ENCODE measurements at regions not wholly inside any gene's neighbourhood (a gene's known extent, or its start where the extent isn't known, plus 50 kb on each side); places are given as distances from the start of the nearest gene placed in this dataset.

DNA sequence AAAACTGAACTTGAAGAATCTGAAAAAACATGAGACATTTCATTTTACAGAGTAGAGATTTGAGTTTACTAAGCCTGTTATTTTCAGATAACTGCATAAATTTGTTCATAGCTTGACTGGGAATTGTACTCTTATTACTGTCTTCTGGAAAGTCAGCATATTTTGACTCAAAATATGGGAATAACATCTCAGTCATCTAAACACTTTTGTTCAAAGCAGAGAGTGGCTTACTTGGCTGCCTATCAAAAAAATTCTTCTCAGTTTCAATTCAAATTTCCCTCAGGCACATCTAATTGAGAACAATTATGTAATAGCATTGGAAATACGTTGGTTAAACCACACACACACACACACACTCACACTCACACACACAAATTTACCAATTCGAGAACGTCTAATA lies 384.6 kb downstream of the ARL4A start:
- H3K36me3 ChIP-seq (replicated peaks in 1 of 2): no peaks in the 10 kb centered on the region

GRCh38 chr7:13077466-13077865 lies 390.0 kb downstream of the ARL4A start:
- WGBS, 4 donors: 68 to 83% (median 80%) methylated on average over 3 of the region's 3 CpGs

More for the DNA sequence above, 384.6 kb downstream of the ARL4A start:
- no peaks in the 10 kb centered on the region for H3K27me3 ChIP-seq
- intact Hi-C loops (cut with DNase I): no loop called here
- no peak overlapping the region for H3K4me3 ChIP-seq
- 42 to 58% (median 52%) methylated on average over 3 of the region's 3 CpGs for WGBS, 4 donors
- H3K9me3 ChIP-seq (replicated peaks in 1 of 3): no peaks in the 10 kb centered on the region
- H3K4me1 ChIP-seq (replicated peaks in 1 of 2): no peaks in the 10 kb centered on the region
- H3K27ac ChIP-seq: no peak overlapping the region
- no peak for DNase-seq
- no peak for TF ChIP-seq POLR2A (IDR thresholded peaks at IDR 0.05)
- TF ChIP-seq CTCF (IDR thresholded peaks at IDR 0.05): no peak

DNA sequence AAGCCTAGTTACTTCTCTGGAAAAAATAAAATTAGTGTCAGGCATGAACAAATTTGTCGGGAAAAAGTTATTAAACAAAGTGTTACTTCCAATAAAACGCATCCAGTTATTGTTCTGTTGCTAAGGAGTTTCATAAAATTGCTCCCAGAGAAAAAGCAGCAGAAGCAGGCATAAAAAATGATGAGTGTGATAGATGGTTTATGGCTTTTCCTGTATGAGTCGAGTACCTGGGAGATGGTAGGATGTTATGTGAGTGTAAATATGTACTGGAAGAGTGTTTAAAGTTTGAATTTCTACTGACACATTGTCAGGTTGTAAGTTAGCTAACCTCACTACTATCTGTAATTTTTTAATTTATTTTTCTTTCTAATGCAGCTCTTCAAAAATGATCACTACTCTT lies 390.7 kb downstream of the ARL4A start:
- intact Hi-C loops (cut with DNase I): no loop called here
- DNase-seq: no peak
- 45 to 63% (median 50%) methylated on average over 3 of the region's 3 CpGs for WGBS, 4 donors
- H3K27ac ChIP-seq: no peak overlapping the region
- no peaks in the 10 kb centered on the region for H3K9me3 ChIP-seq (replicated peaks in 1 of 3)
- H3K27me3 ChIP-seq: no peaks in the 10 kb centered on the region
- no peaks in the 10 kb centered on the region for H3K36me3 ChIP-seq (replicated peaks in 1 of 2)
- no peak overlapping the region for H3K4me3 ChIP-seq
- no peak for TF ChIP-seq CTCF (IDR thresholded peaks at IDR 0.05)
- TF ChIP-seq POLR2A (IDR thresholded peaks at IDR 0.05): no peak
- no peaks in the 10 kb centered on the region for H3K4me1 ChIP-seq (replicated peaks in 1 of 2)

More at GRCh38 chr7:13077466-13077865, 390.0 kb downstream of the ARL4A start:
- Histone ChIP-seq H3K27me3 (no peaks in the 10 kb centered on the region), H3K9me3 (replicated peaks in 1 of 3) (no peaks in the 10 kb centered on the region), H3K4me3 (no peak overlapping the region), H3K4me1 (replicated peaks in 1 of 2) (no peaks in the 10 kb centered on the region), H3K36me3 (replicated peaks in 1 of 2) (no peaks in the 10 kb centered on the region), H3K27ac (no peak overlapping the region)
- DNase-seq: no peak
- intact Hi-C loops (cut with DNase I): no loop called here
- TF ChIP-seq CTCF (IDR thresholded peaks at IDR 0.05): no peak
- TF ChIP-seq POLR2A (IDR thresholded peaks at IDR 0.05): no peak

DNA sequence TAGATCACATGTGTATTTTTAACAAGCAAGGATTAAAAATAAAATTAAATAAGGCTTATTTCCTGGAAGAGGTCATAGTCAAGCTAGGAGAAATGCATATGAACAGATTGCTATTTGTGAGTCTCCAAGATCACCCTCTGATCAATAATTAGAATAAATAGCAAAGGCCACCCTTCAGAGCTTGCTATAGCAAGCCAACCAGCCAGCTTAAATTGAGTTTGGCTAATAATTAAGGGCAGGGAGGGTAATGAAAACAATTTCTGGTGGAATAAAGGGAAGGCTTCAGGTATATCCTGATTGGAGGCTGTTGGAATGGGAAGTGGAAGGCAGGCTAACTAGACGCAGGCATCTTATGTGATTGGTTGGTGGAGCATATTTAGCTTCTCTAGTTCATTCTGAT lies 403.5 kb downstream of the ARL4A start:
- no peaks in the 10 kb centered on the region for H3K27me3 ChIP-seq
- DNase-seq: no peak
- intact Hi-C loops (cut with DNase I): no loop called here
- H3K4me1 ChIP-seq (replicated peaks in 1 of 2): no peaks in the 10 kb centered on the region
- H3K36me3 ChIP-seq (replicated peaks in 1 of 2): no peaks in the 10 kb centered on the region
- whole genome bisulfite sequencing, 4 donors: 66 to 78% (median 70%) methylated on average over 1 of the region's 1 CpG
- no peak for TF ChIP-seq POLR2A (IDR thresholded peaks at IDR 0.05)
- no peak for TF ChIP-seq CTCF (IDR thresholded peaks at IDR 0.05)
- H3K9me3 ChIP-seq (replicated peaks in 1 of 3): no peaks in the 10 kb centered on the region
- H3K27ac ChIP-seq: no peak overlapping the region
- H3K4me3 ChIP-seq: no peak overlapping the region
